Stomach (tissue), 8 donors: ENCODE measurements at regions not wholly inside any gene's neighbourhood (a gene's known extent, or its start where the extent isn't known, plus 50 kb on each side); places are given as distances from the start of the nearest gene placed in this dataset.

Experiments
- DNase-seq, 2 donors: peaks; one replicate each; pipeline versions ENCODE4 v3.0.0 to v3.0.0-alpha.2; 2013 to 2019
- H3K27ac ChIP-seq, 5 donors: fragments of 200-600 bp in 4 of 5; sonication (generic) in 4 of 5; one replicate each; pipeline ENCODE4 v1.5.1; 2013 to 2019; ENCODE audit warnings: mild to moderate bottlenecking in 1 of 5, moderate library complexity in 1 of 5
- H3K27me3 ChIP-seq, 3 donors: fragments of 200-600 bp; sonication (generic); one replicate each; pipeline ENCODE4 v1.5.1; 2017 to 2019; ENCODE audit warnings: mixed run types in 1 of 3
- H3K36me3 ChIP-seq, 4 donors: fragments of 200-600 bp; sonication (generic); 1 replicate in 3 of 4; 2 replicates in 1 of 4; pipeline ENCODE4 v1.5.1; 2016 to 2019
- H3K4me1 ChIP-seq, 4 donors: fragments of 200-600 bp; sonication (generic); one replicate each; pipeline ENCODE4 v1.5.1; 2016 to 2019
- H3K4me3 ChIP-seq, 4 donors: fragments of 200-600 bp; sonication (generic) in 3 of 4; one replicate each; pipeline ENCODE4 v1.5.1; 2016 to 2019; ENCODE audit warnings: mild to moderate bottlenecking in 1 of 4
- H3K9me3 ChIP-seq, 4 donors: fragments of 200-600 bp; sonication (generic); one replicate each; pipeline ENCODE4 v1.5.1; 2016 to 2019
- EP300 ChIP-seq: sonication (generic); formaldehyde crosslinking; IDR thresholded peaks from one replicate; pipeline ENCODE4 v1.6.1; 2017; ENCODE audit warnings: antibody characterized with exemption
- POLR2A ChIP-seq, 4 donors: fragments of 450-650 bp; IDR thresholded peaks; one replicate each; pipeline ENCODE4 v1.6.1; 2016; ENCODE audit warnings: antibody characterized with exemption in 4 of 4, control low read depth in 2 of 4, mild to moderate bottlenecking in 1 of 4, moderate library complexity in 1 of 4
- POLR2AphosphoS5 ChIP-seq, 3 donors: sonication (generic); formaldehyde crosslinking; IDR thresholded peaks; one replicate each; pipeline ENCODE4 v1.6.1; 2016; ENCODE audit warnings: antibody characterized with exemption in 3 of 3
- WGBS, 5 donors: extraction: QIAGEN DNeasy Blood & Tissue Kit in 3 of 5; methylation state at CpG; one replicate each; pipeline versions ENCODE4 v1.1.5 to v1.1.7; 2013 to 2018; 5-methylcytosine and 5-hydroxymethylcytosine counted together
- intact Hi-C: fragments of 100-400 bp; cut with DNase I; formaldehyde crosslinking; loops from one replicate; pipeline ENCODE4 v1.15.1; 2023; ENCODE audit warnings: low total_unique reads
- TF ChIP-seq, protein P1 (sequence below), 7 experiments: fragments of 450-650 bp in 4 of 7; fragments of 200-600 bp in 3 of 7; sonication (generic) in 3 of 7; IDR thresholded peaks; one replicate each; pipeline ENCODE4 v1.5.1; 2016 to 2019; ENCODE audit warnings: antibody characterized with exemption in 7 of 7, control low read depth in 2 of 7, mild to moderate bottlenecking in 1 of 7
- donor health status: healthy with polysubstance abuse.
- donor health status: Bipolar disorder and iron deficiency.
- donor health status: healthy.

DNA sequence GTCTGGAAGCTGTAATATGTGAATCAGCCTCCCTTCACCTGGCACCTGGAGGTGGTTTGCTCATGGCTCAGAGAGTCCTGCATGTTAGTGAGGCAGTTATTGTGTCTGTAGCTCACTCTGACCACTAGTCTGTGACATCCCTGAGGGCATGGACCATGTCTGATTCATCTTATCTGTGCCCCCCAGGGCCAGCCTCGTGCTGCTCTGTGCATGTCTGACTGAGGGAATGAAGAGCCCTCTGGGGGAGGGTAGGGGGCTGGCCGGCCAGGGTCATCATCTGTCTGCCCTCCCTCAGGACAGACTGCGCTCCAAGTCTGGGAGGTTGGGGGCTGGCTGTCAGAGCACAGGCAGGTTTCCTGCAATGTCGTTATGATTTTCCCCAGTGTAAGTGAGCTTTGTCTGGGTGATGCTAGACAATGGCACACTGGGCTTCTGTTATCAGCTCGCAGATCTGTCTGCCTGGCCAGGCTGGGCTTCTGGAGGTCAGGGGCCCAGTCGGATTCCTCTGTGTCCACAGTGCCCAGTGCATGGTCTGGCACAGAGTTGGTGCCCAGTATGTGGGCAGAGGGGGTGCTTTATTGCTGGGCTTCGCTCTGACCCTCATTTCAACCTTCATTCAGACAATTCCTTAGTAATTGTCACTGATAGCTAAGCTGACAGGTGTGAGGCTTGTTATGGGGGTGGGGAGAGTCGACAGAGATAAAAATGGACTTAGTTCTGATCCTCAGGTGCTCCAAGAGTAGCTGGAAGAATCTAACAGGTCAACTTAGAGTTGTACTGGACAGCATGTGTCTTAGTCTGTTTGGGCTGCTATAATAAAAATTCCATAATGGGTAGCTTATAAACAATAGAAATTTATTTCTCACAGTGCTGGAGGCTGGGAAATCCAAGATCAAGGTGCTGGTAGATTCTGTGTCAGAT lies 85.7 kb upstream of the SHB start:
- peaks cover 0 to 13% (median 0%) of the 10 kb centered on the region in 3 donors for H3K27me3 ChIP-seq
- intact Hi-C loops = loop anchor here (5.0 to 10.0 kb wide), 2 partner anchors 50 to 237 kb away; no protein-coding TSS in a partner anchor
- H3K4me1 ChIP-seq = peaks cover 0 to 11% (median 3%) of the 10 kb centered on the region in 4 donors
- H3K4me3 ChIP-seq = no peak overlapping the region
- no peaks in the 10 kb centered on the region for H3K9me3 ChIP-seq
- H3K27ac ChIP-seq = no peak overlapping the region
- TF ChIP-seq POLR2A (IDR thresholded peaks at IDR 0.05) (no peak), POLR2AphosphoS5 (IDR thresholded peaks at IDR 0.05) (no peak), EP300 (no peak)
- TF ChIP-seq, protein P1, sequence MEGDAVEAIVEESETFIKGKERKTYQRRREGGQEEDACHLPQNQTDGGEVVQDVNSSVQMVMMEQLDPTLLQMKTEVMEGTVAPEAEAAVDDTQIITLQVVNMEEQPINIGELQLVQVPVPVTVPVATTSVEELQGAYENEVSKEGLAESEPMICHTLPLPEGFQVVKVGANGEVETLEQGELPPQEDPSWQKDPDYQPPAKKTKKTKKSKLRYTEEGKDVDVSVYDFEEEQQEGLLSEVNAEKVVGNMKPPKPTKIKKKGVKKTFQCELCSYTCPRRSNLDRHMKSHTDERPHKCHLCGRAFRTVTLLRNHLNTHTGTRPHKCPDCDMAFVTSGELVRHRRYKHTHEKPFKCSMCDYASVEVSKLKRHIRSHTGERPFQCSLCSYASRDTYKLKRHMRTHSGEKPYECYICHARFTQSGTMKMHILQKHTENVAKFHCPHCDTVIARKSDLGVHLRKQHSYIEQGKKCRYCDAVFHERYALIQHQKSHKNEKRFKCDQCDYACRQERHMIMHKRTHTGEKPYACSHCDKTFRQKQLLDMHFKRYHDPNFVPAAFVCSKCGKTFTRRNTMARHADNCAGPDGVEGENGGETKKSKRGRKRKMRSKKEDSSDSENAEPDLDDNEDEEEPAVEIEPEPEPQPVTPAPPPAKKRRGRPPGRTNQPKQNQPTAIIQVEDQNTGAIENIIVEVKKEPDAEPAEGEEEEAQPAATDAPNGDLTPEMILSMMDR (IDR thresholded peaks at IDR 0.05) = no peak
- 69 to 85% (median 75%) methylated on average over 4 to 8 of the region's 8 CpGs for WGBS, 5 donors
- no peak for DNase-seq
- no peaks in the 10 kb centered on the region for H3K36me3 ChIP-seq

DNA sequence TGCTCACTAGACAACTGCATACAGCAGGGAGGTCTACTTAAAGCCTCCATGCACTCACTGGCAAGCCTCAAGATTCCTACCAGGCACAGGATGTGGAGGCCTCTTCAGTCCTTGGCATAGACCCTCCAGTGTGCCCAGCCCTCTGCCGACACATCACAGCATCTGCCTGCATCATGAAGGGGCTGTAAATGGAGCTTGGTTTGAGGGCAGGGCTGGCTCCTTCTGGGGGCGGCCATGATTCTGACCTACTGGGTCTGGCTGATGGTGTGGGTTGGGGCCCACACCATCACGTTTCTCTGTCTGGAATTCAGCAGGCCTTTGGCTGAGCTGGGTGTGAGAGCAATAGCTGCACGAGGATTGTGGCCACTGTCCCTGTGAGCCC lies 84.9 kb upstream of the SHB start:
- peaks cover 0 to 11% (median 3%) of the 10 kb centered on the region in 4 donors for H3K4me1 ChIP-seq
- no peak overlapping the region for H3K4me3 ChIP-seq
- TF ChIP-seq POLR2A (IDR thresholded peaks at IDR 0.05) = no peak
- TF ChIP-seq EP300 = no peak
- TF ChIP-seq, protein P1 (IDR thresholded peaks at IDR 0.05) = no peak
- TF ChIP-seq POLR2AphosphoS5 (IDR thresholded peaks at IDR 0.05) = no peak
- H3K9me3 ChIP-seq = no peaks in the 10 kb centered on the region
- 63 to 81% (median 76%) methylated on average over 4 of the region's 4 CpGs for WGBS, 5 donors
- no peaks in the 10 kb centered on the region for H3K36me3 ChIP-seq
- no peak for DNase-seq
- intact Hi-C loops = loop anchor here (10.0 kb wide), 1 partner anchor 49 kb away; no protein-coding TSS in a partner anchor
- peaks cover 0 to 16% (median 0%) of the 10 kb centered on the region in 3 donors for H3K27me3 ChIP-seq
- no peak overlapping the region for H3K27ac ChIP-seq

- intact Hi-C loops = loop anchor here (10.0 kb wide), 1 partner anchor 49 kb away; no protein-coding TSS in a partner anchor
- peaks cover 0 to 16% (median 0%) of the 10 kb centered on the region in 3 donors for H3K27me3 ChIP-seq
- H3K4me3 ChIP-seq = no peak overlapping the region
- DNase-seq = peak; percentile 35 to 56
- no peak overlapping the region for H3K27ac ChIP-seq
- H3K9me3 ChIP-seq = no peaks in the 10 kb centered on the region
- WGBS, 5 donors = 31 to 56% (median 52%) methylated on average over 6 of the region's 6 CpGs
- no peaks in the 10 kb centered on the region for H3K36me3 ChIP-seq
- no peak for TF ChIP-seq EP300
- TF ChIP-seq, protein P1 (IDR thresholded peaks at IDR 0.05) = no peak
- peak in 1 of 3 donors; percentile 60 for TF ChIP-seq POLR2AphosphoS5 (IDR thresholded peaks at IDR 0.05)
- TF ChIP-seq POLR2A (IDR thresholded peaks at IDR 0.05) = no peak
- peaks cover 0 to 11% (median 3%) of the 10 kb centered on the region in 4 donors for H3K4me1 ChIP-seq
These were observed 84.3 kb upstream of the SHB start for GRCh38 chr9:38153152-38153909.

GRCh38 chr9:38149647-38150046 lies 80.6 kb upstream of the SHB start:
- 38 to 58% (median 48%) methylated on average over 3 of the region's 3 CpGs for WGBS, 5 donors
- intact Hi-C loops = loop anchor here (10.0 kb wide), 1 partner anchor 45 kb away; no protein-coding TSS in a partner anchor
- Histone ChIP-seq H3K27me3 (peaks cover 0 to 27% (median 0%) of the 10 kb centered on the region in 3 donors), H3K4me3 (no peak overlapping the region), H3K4me1 (peaks cover 0 to 11% (median 3%) of the 10 kb centered on the region in 4 donors), H3K9me3 (no peaks in the 10 kb centered on the region), H3K27ac (no peak overlapping the region), H3K36me3 (no peaks in the 10 kb centered on the region)
- TF ChIP-seq POLR2AphosphoS5 (IDR thresholded peaks at IDR 0.05) = no peak
- no peak for DNase-seq
